ENCODE measurements at regions not wholly inside any gene's neighbourhood (a gene's known extent, or its start where the extent isn't known, plus 50 kb on each side); places are given as distances from the start of the nearest gene placed in this dataset.
A peak's percentile ranks its signal among the peaks of the same experiment; 100 is the strongest.

DNA sequence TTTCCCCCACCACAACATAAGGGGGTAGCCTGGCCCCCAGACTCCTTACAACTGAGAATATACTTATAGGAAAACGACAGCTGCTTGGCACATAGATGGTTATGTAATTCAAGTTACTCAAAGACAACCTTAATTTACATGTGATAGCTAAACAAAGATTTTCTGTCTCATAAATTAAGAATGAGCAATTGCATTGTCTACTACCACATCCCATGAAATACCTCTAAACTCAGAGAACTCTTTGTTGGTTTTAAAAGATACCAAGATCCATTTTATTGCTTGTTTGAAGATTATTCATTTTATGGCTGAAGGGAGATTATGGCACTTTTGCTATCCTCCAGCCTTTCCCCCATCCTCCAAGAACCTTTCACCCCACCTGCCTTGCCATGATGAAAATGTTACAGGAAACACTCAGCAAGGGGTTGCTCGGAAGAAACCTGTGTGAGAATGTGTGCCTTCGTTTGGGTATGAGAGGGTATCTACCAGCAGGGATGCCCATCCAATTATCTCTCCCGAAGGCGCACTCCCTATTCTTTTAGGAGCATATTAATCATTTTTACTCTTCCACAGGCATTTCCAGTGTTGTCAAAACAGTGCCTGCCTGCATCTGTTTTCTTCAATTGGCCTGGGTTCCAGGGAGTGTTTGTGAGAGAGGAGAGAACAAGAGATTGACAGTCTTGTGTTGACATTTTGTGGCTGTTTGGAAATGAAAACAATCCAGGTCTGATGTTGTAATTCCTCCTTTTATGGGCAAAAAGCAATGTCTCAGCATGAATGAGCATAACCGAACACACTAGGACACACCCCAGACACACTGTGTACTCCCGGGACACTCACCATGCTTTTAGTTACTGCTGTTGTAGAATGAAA is 208.0 kb upstream of the ANKRD55 start (continued):
- TF ChIP-seq, protein P1, sequence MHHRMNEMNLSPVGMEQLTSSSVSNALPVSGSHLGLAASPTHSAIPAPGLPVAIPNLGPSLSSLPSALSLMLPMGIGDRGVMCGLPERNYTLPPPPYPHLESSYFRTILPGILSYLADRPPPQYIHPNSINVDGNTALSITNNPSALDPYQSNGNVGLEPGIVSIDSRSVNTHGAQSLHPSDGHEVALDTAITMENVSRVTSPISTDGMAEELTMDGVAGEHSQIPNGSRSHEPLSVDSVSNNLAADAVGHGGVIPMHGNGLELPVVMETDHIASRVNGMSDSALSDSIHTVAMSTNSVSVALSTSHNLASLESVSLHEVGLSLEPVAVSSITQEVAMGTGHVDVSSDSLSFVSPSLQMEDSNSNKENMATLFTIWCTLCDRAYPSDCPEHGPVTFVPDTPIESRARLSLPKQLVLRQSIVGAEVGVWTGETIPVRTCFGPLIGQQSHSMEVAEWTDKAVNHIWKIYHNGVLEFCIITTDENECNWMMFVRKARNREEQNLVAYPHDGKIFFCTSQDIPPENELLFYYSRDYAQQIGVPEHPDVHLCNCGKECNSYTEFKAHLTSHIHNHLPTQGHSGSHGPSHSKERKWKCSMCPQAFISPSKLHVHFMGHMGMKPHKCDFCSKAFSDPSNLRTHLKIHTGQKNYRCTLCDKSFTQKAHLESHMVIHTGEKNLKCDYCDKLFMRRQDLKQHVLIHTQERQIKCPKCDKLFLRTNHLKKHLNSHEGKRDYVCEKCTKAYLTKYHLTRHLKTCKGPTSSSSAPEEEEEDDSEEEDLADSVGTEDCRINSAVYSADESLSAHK (CRISPR knock-in tag; IDR thresholded peaks at IDR 0.05; ENCODE audit: borderline replicate concordance) = no peak
- no peak for TF ChIP-seq TEAD2 (CRISPR knock-in tag; IDR thresholded peaks at IDR 0.05)
- no peak for TF ChIP-seq ZNF446 (CRISPR knock-in tag; IDR thresholded peaks at IDR 0.05)
- TF ChIP-seq, protein P2, sequence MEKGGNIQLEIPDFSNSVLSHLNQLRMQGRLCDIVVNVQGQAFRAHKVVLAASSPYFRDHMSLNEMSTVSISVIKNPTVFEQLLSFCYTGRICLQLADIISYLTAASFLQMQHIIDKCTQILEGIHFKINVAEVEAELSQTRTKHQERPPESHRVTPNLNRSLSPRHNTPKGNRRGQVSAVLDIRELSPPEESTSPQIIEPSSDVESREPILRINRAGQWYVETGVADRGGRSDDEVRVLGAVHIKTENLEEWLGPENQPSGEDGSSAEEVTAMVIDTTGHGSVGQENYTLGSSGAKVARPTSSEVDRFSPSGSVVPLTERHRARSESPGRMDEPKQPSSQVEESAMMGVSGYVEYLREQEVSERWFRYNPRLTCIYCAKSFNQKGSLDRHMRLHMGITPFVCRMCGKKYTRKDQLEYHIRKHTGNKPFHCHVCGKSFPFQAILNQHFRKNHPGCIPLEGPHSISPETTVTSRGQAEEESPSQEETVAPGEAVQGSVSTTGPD (CRISPR knock-in tag; IDR thresholded peaks at IDR 0.05) = no peak
- TF ChIP-seq, protein P3, sequence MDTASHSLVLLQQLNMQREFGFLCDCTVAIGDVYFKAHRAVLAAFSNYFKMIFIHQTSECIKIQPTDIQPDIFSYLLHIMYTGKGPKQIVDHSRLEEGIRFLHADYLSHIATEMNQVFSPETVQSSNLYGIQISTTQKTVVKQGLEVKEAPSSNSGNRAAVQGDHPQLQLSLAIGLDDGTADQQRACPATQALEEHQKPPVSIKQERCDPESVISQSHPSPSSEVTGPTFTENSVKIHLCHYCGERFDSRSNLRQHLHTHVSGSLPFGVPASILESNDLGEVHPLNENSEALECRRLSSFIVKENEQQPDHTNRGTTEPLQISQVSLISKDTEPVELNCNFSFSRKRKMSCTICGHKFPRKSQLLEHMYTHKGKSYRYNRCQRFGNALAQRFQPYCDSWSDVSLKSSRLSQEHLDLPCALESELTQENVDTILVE (CRISPR knock-in tag; IDR thresholded peaks at IDR 0.05) = peak; percentile 63; the same call in 1 of the 2 replicates
- TF ChIP-seq, protein P4, sequence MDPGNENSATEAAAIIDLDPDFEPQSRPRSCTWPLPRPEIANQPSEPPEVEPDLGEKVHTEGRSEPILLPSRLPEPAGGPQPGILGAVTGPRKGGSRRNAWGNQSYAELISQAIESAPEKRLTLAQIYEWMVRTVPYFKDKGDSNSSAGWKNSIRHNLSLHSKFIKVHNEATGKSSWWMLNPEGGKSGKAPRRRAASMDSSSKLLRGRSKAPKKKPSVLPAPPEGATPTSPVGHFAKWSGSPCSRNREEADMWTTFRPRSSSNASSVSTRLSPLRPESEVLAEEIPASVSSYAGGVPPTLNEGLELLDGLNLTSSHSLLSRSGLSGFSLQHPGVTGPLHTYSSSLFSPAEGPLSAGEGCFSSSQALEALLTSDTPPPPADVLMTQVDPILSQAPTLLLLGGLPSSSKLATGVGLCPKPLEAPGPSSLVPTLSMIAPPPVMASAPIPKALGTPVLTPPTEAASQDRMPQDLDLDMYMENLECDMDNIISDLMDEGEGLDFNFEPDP (CRISPR knock-in tag; conservative IDR thresholded peaks at IDR 0.05) = no peak
- no peak for TF ChIP-seq TOE1 (CRISPR knock-in tag; IDR thresholded peaks at IDR 0.05)
- TF ChIP-seq SMC3 (IDR thresholded peaks at IDR 0.05; ENCODE audit: low read length) = peak; percentile 24; the same call in 1 of the 2 replicates
- no peak for TF ChIP-seq ZSCAN12 (CRISPR knock-in tag; IDR thresholded peaks at IDR 0.05)
- TF ChIP-seq, protein P5, sequence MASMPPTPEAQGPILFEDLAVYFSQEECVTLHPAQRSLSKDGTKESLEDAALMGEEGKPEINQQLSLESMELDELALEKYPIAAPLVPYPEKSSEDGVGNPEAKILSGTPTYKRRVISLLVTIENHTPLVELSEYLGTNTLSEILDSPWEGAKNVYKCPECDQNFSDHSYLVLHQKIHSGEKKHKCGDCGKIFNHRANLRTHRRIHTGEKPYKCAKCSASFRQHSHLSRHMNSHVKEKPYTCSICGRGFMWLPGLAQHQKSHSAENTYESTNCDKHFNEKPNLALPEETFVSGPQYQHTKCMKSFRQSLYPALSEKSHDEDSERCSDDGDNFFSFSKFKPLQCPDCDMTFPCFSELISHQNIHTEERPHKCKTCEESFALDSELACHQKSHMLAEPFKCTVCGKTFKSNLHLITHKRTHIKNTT (CRISPR knock-in tag; IDR thresholded peaks at IDR 0.05) = no peak
- TF ChIP-seq KDM1A (CRISPR knock-in tag; IDR thresholded peaks at IDR 0.05) = no peak
- TF ChIP-seq ZNF383 (CRISPR knock-in tag; IDR thresholded peaks at IDR 0.05; ENCODE audit: borderline replicate concordance) = no peak
- no peak for TF ChIP-seq ZNF879 (CRISPR knock-in tag; IDR thresholded peaks at IDR 0.05)
- peak; percentile 37; the same call in 1 of the 2 replicates for TF ChIP-seq HNF4A (CRISPR knock-in tag; IDR thresholded peaks at IDR 0.05)
- TF ChIP-seq NFIB (CRISPR knock-in tag; IDR thresholded peaks at IDR 0.05; ENCODE audit: borderline replicate concordance) = no peak
- peak; percentile 35; the same call in 1 of the 2 replicates for TF ChIP-seq HOXA3 (CRISPR knock-in tag; IDR thresholded peaks at IDR 0.05)
- no peak for TF ChIP-seq FOXM1 (CRISPR knock-in tag; IDR thresholded peaks at IDR 0.05)
- no peak; the same call in 1 of the 2 replicates for TF ChIP-seq ZNF652 (CRISPR knock-in tag; IDR thresholded peaks at IDR 0.05; ENCODE audit: borderline replicate concordance, low read depth)
- TF ChIP-seq ATRX (CRISPR knock-in tag; IDR thresholded peaks at IDR 0.05; ENCODE audit: borderline replicate concordance) = no peak
- TF ChIP-seq ZNF292 (CRISPR knock-in tag; IDR thresholded peaks at IDR 0.05; ENCODE audit: borderline replicate concordance, low read depth) = peak; percentile 50; the same call in 1 of the 2 replicates
- no peak for TF ChIP-seq ZNF720 (CRISPR knock-in tag; IDR thresholded peaks at IDR 0.05)
- no peak for TF ChIP-seq CC2D1A (CRISPR knock-in tag; IDR thresholded peaks at IDR 0.05)

Measured in HepG2 (cell line).